Liver (tissue), 8 donors: ENCODE measurements at regions not wholly inside any gene's neighbourhood (a gene's known extent, or its start where the extent isn't known, plus 50 kb on each side); places are given as distances from the start of the nearest gene placed in this dataset.

Experiments
- DNase-seq: peaks from one replicate; pipeline ENCODE4 v3.0.0-alpha.2; 2017; ENCODE audit warnings: low spot score
- H3K27ac ChIP-seq, 2 donors: one replicate each; pipeline ENCODE4 v1.7.0; 2013; ENCODE audit warnings: inconsistent platforms in 2 of 2, low read length in 2 of 2, control low read depth in 1 of 2, low read depth in 1 of 2, mild to moderate bottlenecking in 1 of 2
- H3K27me3 ChIP-seq, 4 donors: one replicate each; pipeline versions ENCODE4 v1.6.1 to v1.7.0; 2013; ENCODE audit warnings: low read length in 3 of 4, inconsistent platforms in 1 of 4, mild to moderate bottlenecking in 1 of 4, moderate library complexity in 1 of 4; ENCODE audit not compliant: control insufficient read depth in 4 of 4, insufficient read depth in 4 of 4
- H3K36me3 ChIP-seq, 4 donors: one replicate each; pipeline versions ENCODE4 v1.6.1 to v1.7.0; 2013; ENCODE audit warnings: low read length in 3 of 4, mild to moderate bottlenecking in 3 of 4, low read depth in 1 of 4, moderate library complexity in 1 of 4; ENCODE audit not compliant: control insufficient read depth in 4 of 4, insufficient read depth in 3 of 4
- H3K4me1 ChIP-seq, 4 donors: one replicate each; pipeline versions ENCODE4 v1.6.1 to v1.7.0; 2013; ENCODE audit warnings: low read length in 3 of 4, mild to moderate bottlenecking in 3 of 4, moderate library complexity in 1 of 4; ENCODE audit not compliant: control insufficient read depth in 4 of 4, insufficient read depth in 4 of 4
- H3K4me3 ChIP-seq, 3 donors: one replicate each; pipeline versions ENCODE4 v1.6.1 to v1.7.0; 2013; ENCODE audit warnings: low read length in 3 of 3, control low read depth in 1 of 3, low read depth in 1 of 3, mild to moderate bottlenecking in 1 of 3
- H3K9ac ChIP-seq, 2 donors: one replicate each; pipeline ENCODE4 v1.7.0; 2013; ENCODE audit warnings: low read length in 2 of 2, mild to moderate bottlenecking in 2 of 2, moderate library complexity in 2 of 2, control low read depth in 1 of 2, low read depth in 1 of 2
- H3K9me3 ChIP-seq, 4 donors: one replicate each; pipeline versions ENCODE4 v1.6.1 to v1.7.0; 2013; ENCODE audit warnings: low read length in 3 of 4; ENCODE audit not compliant: control insufficient read depth in 4 of 4
- CTCF ChIP-seq: fragments of 150-350 bp; IDR thresholded peaks from 2 replicates; pipeline ENCODE4 v1.5.1; 2017; ENCODE audit warnings: improper control_type of control experiment, low read depth, low read length; ENCODE audit not compliant: missing input control
- EGR1 ChIP-seq, 2 donors: IDR thresholded peaks; 2 replicates each; pipeline ENCODE4 v1.6.1; 2016 to 2018; ENCODE audit warnings: antibody characterized with exemption in 2 of 2, low read depth in 2 of 2
- FOXA1 ChIP-seq: IDR thresholded peaks from 2 replicates; pipeline ENCODE4 v1.6.1; 2016; ENCODE audit warnings: antibody characterized with exemption
- FOXA2 ChIP-seq: IDR thresholded peaks from 2 replicates; pipeline ENCODE4 v1.6.1; 2016; ENCODE audit warnings: antibody characterized with exemption
- GABPA ChIP-seq, 2 donors: IDR thresholded peaks in 1 of 2; conservative IDR thresholded peaks in 1 of 2; 2 replicates each; pipeline ENCODE4 v1.6.1; 2016; ENCODE audit warnings: antibody characterized with exemption in 2 of 2, mild to moderate bottlenecking in 1 of 2, moderate library complexity in 1 of 2
- HNF4A ChIP-seq, 2 donors: conservative IDR thresholded peaks; 2 replicates each; pipeline ENCODE4 v1.6.1; 2016; ENCODE audit warnings: antibody characterized with exemption in 2 of 2, mild to moderate bottlenecking in 2 of 2
- HNF4G ChIP-seq: IDR thresholded peaks from 2 replicates; pipeline ENCODE4 v1.6.1; 2016; ENCODE audit warnings: antibody characterized with exemption
- JUND ChIP-seq, 2 donors: IDR thresholded peaks; 2 replicates each; pipeline ENCODE4 v1.6.1; 2016; ENCODE audit warnings: antibody characterized with exemption in 2 of 2
- NR2F2 ChIP-seq: IDR thresholded peaks from 2 replicates; pipeline ENCODE4 v1.6.1; 2016; ENCODE audit warnings: antibody characterized with exemption
- RAD21 ChIP-seq, 2 donors: IDR thresholded peaks; 2 replicates each; pipeline ENCODE4 v1.6.1; 2016; ENCODE audit warnings: antibody characterized with exemption in 2 of 2, mild to moderate bottlenecking in 2 of 2
- RXRA ChIP-seq, 2 donors: IDR thresholded peaks; 2 replicates each; pipeline ENCODE4 v1.6.1; 2017 to 2018; ENCODE audit warnings: antibody characterized with exemption in 2 of 2, mild to moderate bottlenecking in 1 of 2
- SP1 ChIP-seq: IDR thresholded peaks from 2 replicates; pipeline ENCODE4 v1.6.1; 2018; ENCODE audit warnings: antibody characterized with exemption, mild to moderate bottlenecking
- TAF1 ChIP-seq: conservative IDR thresholded peaks from 2 replicates; pipeline ENCODE4 v1.6.1; 2016; ENCODE audit warnings: antibody characterized with exemption, mild to moderate bottlenecking
- YY1 ChIP-seq: IDR thresholded peaks from 2 replicates; pipeline ENCODE4 v1.6.1; 2016; ENCODE audit warnings: antibody characterized with exemption, mild to moderate bottlenecking
- WGBS: extraction: QIAGEN DNeasy Blood & Tissue Kit; methylation state at CpG from one replicate; pipeline ENCODE4 v1.1.7; 2013; 5-methylcytosine and 5-hydroxymethylcytosine counted together
- TF ChIP-seq, protein P1 (sequence below): IDR thresholded peaks from 2 replicates; pipeline ENCODE4 v1.6.1; 2016; ENCODE audit warnings: antibody characterized with exemption, mild to moderate bottlenecking
- TF ChIP-seq, protein P2 (sequence below): IDR thresholded peaks from 2 replicates; pipeline ENCODE4 v1.6.1; 2016; ENCODE audit warnings: antibody characterized with exemption
- TF ChIP-seq, protein P3 (sequence below): IDR thresholded peaks from 2 replicates; pipeline ENCODE4 v1.6.1; 2016; ENCODE audit warnings: antibody characterized with exemption
- TF ChIP-seq, protein P4 (sequence below): IDR thresholded peaks from 2 replicates; pipeline ENCODE4 v1.6.1; 2016; ENCODE audit warnings: antibody characterized with exemption
- donor health status: healthy.
- donor health status: healthy.
- donor health status: healthy.
- donor health status: healthy.
- donor health status: healthy.

GRCh38 chr6:53399027-53399344 lies 50.2 kb upstream of the ELOVL5 start (continued):
- no peak for TF ChIP-seq CTCF
- no peak for TF ChIP-seq NR2F2

GRCh38 chr6:53398247-53399026 lies 49.7 kb upstream of the ELOVL5 start:
- Histone ChIP-seq H3K27ac (no peak overlapping the region), H3K9ac (no peak overlapping the region), H3K27me3 (no peaks in the 10 kb centered on the region), H3K4me3 (no peak overlapping the region), H3K9me3 (no peaks in the 10 kb centered on the region), H3K36me3 (no peaks in the 10 kb centered on the region), H3K4me1 (no peaks in the 10 kb centered on the region)
- DNase-seq: no peak
- TF ChIP-seq GABPA (IDR thresholded peaks at IDR 0.05 in 1 of 2, conservative IDR thresholded peaks at IDR 0.05 in 1 of 2): no peak
- TF ChIP-seq, protein P1, sequence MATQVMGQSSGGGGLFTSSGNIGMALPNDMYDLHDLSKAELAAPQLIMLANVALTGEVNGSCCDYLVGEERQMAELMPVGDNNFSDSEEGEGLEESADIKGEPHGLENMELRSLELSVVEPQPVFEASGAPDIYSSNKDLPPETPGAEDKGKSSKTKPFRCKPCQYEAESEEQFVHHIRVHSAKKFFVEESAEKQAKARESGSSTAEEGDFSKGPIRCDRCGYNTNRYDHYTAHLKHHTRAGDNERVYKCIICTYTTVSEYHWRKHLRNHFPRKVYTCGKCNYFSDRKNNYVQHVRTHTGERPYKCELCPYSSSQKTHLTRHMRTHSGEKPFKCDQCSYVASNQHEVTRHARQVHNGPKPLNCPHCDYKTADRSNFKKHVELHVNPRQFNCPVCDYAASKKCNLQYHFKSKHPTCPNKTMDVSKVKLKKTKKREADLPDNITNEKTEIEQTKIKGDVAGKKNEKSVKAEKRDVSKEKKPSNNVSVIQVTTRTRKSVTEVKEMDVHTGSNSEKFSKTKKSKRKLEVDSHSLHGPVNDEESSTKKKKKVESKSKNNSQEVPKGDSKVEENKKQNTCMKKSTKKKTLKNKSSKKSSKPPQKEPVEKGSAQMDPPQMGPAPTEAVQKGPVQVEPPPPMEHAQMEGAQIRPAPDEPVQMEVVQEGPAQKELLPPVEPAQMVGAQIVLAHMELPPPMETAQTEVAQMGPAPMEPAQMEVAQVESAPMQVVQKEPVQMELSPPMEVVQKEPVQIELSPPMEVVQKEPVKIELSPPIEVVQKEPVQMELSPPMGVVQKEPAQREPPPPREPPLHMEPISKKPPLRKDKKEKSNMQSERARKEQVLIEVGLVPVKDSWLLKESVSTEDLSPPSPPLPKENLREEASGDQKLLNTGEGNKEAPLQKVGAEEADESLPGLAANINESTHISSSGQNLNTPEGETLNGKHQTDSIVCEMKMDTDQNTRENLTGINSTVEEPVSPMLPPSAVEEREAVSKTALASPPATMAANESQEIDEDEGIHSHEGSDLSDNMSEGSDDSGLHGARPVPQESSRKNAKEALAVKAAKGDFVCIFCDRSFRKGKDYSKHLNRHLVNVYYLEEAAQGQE: no peak
- no peak for TF ChIP-seq FOXA2
- no peak for TF ChIP-seq NR2F2
- no peak for TF ChIP-seq EGR1 (IDR thresholded peaks at IDR 0.05; ENCODE audit: low read depth in 2 of 2)
- no peak for TF ChIP-seq FOXA1
- TF ChIP-seq, protein P2, sequence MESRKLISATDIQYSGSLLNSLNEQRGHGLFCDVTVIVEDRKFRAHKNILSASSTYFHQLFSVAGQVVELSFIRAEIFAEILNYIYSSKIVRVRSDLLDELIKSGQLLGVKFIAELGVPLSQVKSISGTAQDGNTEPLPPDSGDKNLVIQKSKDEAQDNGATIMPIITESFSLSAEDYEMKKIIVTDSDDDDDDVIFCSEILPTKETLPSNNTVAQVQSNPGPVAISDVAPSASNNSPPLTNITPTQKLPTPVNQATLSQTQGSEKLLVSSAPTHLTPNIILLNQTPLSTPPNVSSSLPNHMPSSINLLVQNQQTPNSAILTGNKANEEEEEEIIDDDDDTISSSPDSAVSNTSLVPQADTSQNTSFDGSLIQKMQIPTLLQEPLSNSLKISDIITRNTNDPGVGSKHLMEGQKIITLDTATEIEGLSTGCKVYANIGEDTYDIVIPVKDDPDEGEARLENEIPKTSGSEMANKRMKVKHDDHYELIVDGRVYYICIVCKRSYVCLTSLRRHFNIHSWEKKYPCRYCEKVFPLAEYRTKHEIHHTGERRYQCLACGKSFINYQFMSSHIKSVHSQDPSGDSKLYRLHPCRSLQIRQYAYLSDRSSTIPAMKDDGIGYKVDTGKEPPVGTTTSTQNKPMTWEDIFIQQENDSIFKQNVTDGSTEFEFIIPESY: no peak
- TF ChIP-seq SP1: no peak
- TF ChIP-seq YY1: no peak
- TF ChIP-seq TAF1: no peak
- no peak for TF ChIP-seq RAD21 (IDR thresholded peaks at IDR 0.05)
- no peak for TF ChIP-seq HNF4G
- TF ChIP-seq HNF4A (conservative IDR thresholded peaks at IDR 0.05): no peak
- TF ChIP-seq, protein P3, sequence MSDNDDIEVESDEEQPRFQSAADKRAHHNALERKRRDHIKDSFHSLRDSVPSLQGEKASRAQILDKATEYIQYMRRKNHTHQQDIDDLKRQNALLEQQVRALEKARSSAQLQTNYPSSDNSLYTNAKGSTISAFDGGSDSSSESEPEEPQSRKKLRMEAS: no peak
- no peak for TF ChIP-seq RXRA (IDR thresholded peaks at IDR 0.05)
- no peak for TF ChIP-seq JUND (IDR thresholded peaks at IDR 0.05)
- no peak for TF ChIP-seq CTCF
- TF ChIP-seq, protein P4, sequence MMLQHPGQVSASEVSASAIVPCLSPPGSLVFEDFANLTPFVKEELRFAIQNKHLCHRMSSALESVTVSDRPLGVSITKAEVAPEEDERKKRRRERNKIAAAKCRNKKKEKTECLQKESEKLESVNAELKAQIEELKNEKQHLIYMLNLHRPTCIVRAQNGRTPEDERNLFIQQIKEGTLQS: no peak
- WGBS: 95% methylated on average over 5 of the region's 5 CpGs
